ENCODE measurements at regions not wholly inside any gene's neighbourhood (a gene's known extent, or its start where the extent isn't known, plus 50 kb on each side); places are given as distances from the start of the nearest gene placed in this dataset.

DNA sequence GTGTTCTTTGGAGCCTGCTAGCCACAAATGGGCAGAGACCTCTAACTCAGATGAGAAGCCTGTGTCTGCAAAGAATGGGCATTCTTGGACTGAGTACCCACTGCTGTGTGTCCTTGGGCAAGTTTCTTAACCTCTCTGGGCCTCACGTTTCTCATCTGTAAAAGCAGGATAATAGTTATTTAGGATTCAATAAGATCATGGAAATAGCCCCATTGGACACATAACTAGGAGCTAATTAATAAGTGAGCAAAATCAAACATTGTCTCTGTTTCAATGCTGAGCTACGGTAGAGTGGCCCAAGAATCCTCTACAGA is 61.2 kb upstream of the WNT7B start:
- WGBS, 3 donors: 28 to 76% (median 48%) methylated on average over 2 of the region's 2 CpGs
- Histone ChIP-seq H3K9me3 (ENCODE audit: control insufficient read depth in 2 of 2, insufficient read depth in 1 of 2, low read depth in 1 of 2, low read length in 1 of 2) (no peaks in the 10 kb centered on the region), H3K27me3 (ENCODE audit: control insufficient read depth in 3 of 3, insufficient read depth in 3 of 3, low read length in 3 of 3) (peaks cover 0 to 13% (median 0%) of the 10 kb centered on the region in 3 donors), H3K4me3 (ENCODE audit: low read depth in 1 of 3, low read length in 3 of 3) (no peak overlapping the region), H3K4me1 (ENCODE audit: control insufficient read depth in 3 of 3, insufficient read depth in 2 of 3, low read depth in 1 of 3, low read length in 2 of 3) (peaks cover 0 to 14% (median 3%) of the 10 kb centered on the region in 3 donors), H3K27ac (ENCODE audit: low read depth in 1 of 3, low read length in 2 of 3) (no peak overlapping the region), H3K36me3 (ENCODE audit: control insufficient read depth in 3 of 3, insufficient read depth in 2 of 3, low read depth in 1 of 3, low read length in 3 of 3) (no peaks in the 10 kb centered on the region)
- DNase-seq (no peak), FAIRE-seq (no peak)

DNA sequence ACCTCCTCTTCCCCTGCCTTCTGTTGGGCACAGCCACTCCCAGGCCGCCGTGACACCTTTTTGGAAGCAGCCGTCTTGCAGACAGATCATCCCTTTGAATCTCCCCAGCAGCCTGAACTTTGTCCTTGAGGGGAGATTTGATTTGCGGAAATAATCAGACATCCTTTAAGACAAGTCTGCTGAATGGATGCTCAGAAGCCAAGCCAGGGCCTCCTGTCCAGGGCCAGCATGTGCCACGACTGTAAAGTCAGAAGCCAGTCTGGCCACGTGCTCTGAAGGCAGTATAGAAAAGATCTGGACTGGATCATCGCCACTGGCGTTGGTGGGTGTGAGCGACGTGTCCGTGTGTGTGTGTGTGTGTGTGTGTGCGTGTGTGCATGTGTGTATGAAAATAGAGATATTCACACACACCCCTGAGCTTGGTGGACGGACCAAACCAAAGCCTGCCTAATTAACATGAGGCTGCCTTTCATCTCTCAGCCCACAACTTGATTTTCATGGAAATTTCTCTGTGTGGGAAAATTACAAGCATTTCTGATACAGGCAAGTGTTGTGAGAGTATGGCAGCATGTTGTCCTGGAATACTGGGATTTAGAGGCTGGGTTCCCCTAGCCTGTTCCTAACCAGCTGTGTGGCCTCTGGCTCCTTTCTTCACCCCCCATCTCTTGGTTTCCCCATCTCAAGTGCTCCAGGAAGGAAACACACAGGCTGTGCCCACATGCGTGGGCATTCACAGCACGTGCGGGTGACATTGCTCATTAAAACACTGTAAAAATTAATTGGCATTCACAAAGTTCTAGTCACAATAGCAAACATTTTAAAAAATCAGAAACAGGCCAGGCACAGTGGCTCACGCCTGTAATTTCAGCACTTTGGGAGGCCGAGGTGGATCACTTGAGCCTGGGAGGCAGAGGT is 61.8 kb upstream of the WNT7B start:
- no peaks in the 10 kb centered on the region for H3K36me3 ChIP-seq (ENCODE audit: control insufficient read depth in 3 of 3, insufficient read depth in 2 of 3, low read depth in 1 of 3, low read length in 3 of 3)
- DNase-seq (peak in 1 of 2 donors; percentile 30), FAIRE-seq (no peak)
- H3K4me1 ChIP-seq (ENCODE audit: control insufficient read depth in 3 of 3, insufficient read depth in 2 of 3, low read depth in 1 of 3, low read length in 2 of 3): peaks cover 0 to 14% (median 3%) of the 10 kb centered on the region in 3 donors
- WGBS, 3 donors: 47 to 66% (median 61%) methylated on average over 18 of the region's 18 CpGs
- no peaks in the 10 kb centered on the region for H3K9me3 ChIP-seq (ENCODE audit: control insufficient read depth in 2 of 2, insufficient read depth in 1 of 2, low read depth in 1 of 2, low read length in 1 of 2)
- H3K4me3 ChIP-seq (ENCODE audit: low read depth in 1 of 3, low read length in 3 of 3): no peak overlapping the region
- peaks cover 0 to 19% (median 0%) of the 10 kb centered on the region in 3 donors for H3K27me3 ChIP-seq (ENCODE audit: control insufficient read depth in 3 of 3, insufficient read depth in 3 of 3, low read length in 3 of 3)
- H3K27ac ChIP-seq (ENCODE audit: low read depth in 1 of 3, low read length in 2 of 3): peak overlapping the region in 1 of 3 donors; percentile 33

DNA sequence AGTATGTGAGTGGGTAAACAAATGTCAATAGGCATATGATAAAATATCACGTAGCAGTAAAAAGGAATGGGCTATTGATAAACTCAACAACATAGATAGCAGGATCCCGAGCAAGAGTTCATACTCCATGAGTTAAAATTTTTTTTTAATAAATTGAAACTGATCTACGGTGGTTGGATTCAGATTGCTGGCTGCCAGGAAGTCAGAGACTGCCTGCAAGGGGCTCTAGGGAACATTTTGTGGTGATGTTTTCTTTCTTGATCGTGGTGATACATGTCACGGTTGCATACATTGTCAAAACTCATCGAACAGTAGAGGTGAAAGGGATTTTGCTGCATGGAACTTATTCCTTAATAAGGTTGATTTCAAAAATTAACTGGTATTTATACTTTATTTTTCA is 62.6 kb upstream of the WNT7B start:
- peaks cover 0 to 27% (median 0%) of the 10 kb centered on the region in 3 donors for H3K27me3 ChIP-seq (ENCODE audit: control insufficient read depth in 3 of 3, insufficient read depth in 3 of 3, low read length in 3 of 3)
- no peak overlapping the region for H3K27ac ChIP-seq (ENCODE audit: low read depth in 1 of 3, low read length in 2 of 3)
- H3K9me3 ChIP-seq (ENCODE audit: control insufficient read depth in 2 of 2, insufficient read depth in 1 of 2, low read depth in 1 of 2, low read length in 1 of 2): no peaks in the 10 kb centered on the region
- peaks cover 3 to 21% (median 3%) of the 10 kb centered on the region in 3 donors for H3K4me1 ChIP-seq (ENCODE audit: control insufficient read depth in 3 of 3, insufficient read depth in 2 of 3, low read depth in 1 of 3, low read length in 2 of 3)
- no peak overlapping the region for H3K4me3 ChIP-seq (ENCODE audit: low read depth in 1 of 3, low read length in 3 of 3)
- DNase-seq (no peak), FAIRE-seq (no peak)
- H3K36me3 ChIP-seq (ENCODE audit: control insufficient read depth in 3 of 3, insufficient read depth in 2 of 3, low read depth in 1 of 3, low read length in 3 of 3): no peaks in the 10 kb centered on the region
- WGBS, 3 donors: 62 to 65% (median 63%) methylated on average over 6 of the region's 6 CpGs

DNA sequence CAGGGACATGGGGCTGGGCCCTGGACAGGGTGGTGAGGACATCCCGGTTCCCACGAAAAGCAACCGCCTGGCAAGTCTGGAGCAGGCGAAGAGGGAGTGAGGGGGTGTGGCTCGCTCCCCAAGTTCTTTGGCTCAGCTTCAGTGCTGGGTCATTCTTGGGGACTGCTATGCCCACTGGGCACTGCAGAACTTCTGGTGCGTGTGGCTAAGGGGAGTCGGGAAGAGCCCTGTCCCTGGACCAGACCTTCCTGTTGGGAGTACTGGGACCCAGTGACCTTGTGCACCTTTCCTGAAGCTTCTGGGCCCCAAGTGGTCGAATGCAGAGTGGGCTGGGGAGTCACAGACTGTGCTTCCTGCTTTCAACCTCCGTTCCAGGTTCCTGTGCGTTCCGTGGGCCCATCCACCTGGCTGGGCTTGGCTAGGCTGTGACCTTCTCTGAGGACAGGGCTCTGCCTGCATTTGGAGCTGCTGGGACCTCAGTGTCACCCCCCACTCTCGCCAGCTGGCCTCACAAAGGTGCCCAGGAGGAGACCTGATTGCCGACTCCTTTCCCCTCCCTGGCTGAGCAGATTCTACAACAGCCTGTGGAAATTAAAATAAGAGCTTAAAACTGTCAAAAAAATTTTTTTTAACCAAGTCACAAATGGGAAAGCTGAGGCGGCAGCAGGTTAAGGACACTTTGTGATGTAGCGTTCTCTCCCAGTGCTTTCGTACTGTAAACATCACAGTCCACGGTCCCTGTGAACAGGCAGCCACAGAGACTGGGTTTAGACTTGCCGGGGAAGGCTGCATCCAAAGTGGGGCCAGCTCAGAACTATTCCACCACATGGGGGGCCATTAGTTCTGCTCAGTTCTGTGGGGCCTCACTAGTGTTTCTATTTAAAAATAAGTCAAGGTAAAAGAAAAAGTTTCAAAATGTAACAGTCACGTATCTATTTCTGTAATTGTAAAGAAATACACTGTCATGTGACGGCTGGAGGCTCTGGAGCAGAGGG is 63.8 kb upstream of the WNT7B start:
- H3K36me3 ChIP-seq (ENCODE audit: control insufficient read depth in 3 of 3, insufficient read depth in 2 of 3, low read depth in 1 of 3, low read length in 3 of 3): no peaks in the 10 kb centered on the region
- peak overlapping the region in 1 of 3 donors; percentile 70 for H3K27ac ChIP-seq (ENCODE audit: low read depth in 1 of 3, low read length in 2 of 3)
- no peak for FAIRE-seq
- DNase-seq: no peak
- no peak overlapping the region for H3K4me3 ChIP-seq (ENCODE audit: low read depth in 1 of 3, low read length in 3 of 3)
- peaks cover 0 to 36% (median 0%) of the 10 kb centered on the region in 3 donors for H3K27me3 ChIP-seq (ENCODE audit: control insufficient read depth in 3 of 3, insufficient read depth in 3 of 3, low read length in 3 of 3)
- H3K9me3 ChIP-seq (ENCODE audit: control insufficient read depth in 2 of 2, insufficient read depth in 1 of 2, low read depth in 1 of 2, low read length in 1 of 2): no peaks in the 10 kb centered on the region
- 80 to 90% (median 83%) methylated on average over 20 of the region's 20 CpGs for WGBS, 3 donors
- H3K4me1 ChIP-seq (ENCODE audit: control insufficient read depth in 3 of 3, insufficient read depth in 2 of 3, low read depth in 1 of 3, low read length in 2 of 3): peaks cover 3 to 16% (median 3%) of the 10 kb centered on the region in 3 donors

DNA sequence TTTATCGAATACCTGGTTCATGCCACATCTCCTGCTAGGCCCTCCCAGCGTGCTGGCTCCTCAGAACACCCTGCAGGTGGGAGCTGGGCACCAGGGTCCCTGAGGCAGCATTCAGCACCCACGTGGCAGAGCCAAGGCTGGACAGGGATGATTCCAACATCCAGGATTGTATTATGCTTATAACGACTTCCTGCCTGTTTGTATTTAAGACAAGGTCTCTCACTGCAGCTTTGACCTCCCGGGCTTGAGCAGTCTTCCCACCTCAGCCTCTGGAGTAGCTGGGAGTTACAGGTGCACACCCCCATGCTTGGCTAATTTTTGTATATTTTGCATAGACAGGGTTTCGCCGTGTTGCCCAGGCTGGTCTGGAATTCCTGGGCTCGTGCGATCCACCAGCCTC is 64.7 kb upstream of the WNT7B start:
- FAIRE-seq (no peak), DNase-seq (no peak)
- no peaks in the 10 kb centered on the region for H3K36me3 ChIP-seq (ENCODE audit: control insufficient read depth in 3 of 3, insufficient read depth in 2 of 3, low read depth in 1 of 3, low read length in 3 of 3)
- H3K27me3 ChIP-seq (ENCODE audit: control insufficient read depth in 3 of 3, insufficient read depth in 3 of 3, low read length in 3 of 3): peaks cover 0 to 45% (median 0%) of the 10 kb centered on the region in 3 donors
- no peaks in the 10 kb centered on the region for H3K9me3 ChIP-seq (ENCODE audit: control insufficient read depth in 2 of 2, insufficient read depth in 1 of 2, low read depth in 1 of 2, low read length in 1 of 2)
- no peak overlapping the region for H3K4me3 ChIP-seq (ENCODE audit: low read depth in 1 of 3, low read length in 3 of 3)
- WGBS, 3 donors: 79 to 83% (median 83%) methylated on average over 9 of the region's 9 CpGs
- H3K27ac ChIP-seq (ENCODE audit: low read depth in 1 of 3, low read length in 2 of 3): no peak overlapping the region
- peaks cover 3 to 12% (median 3%) of the 10 kb centered on the region in 3 donors for H3K4me1 ChIP-seq (ENCODE audit: control insufficient read depth in 3 of 3, insufficient read depth in 2 of 3, low read depth in 1 of 3, low read length in 2 of 3)

DNA sequence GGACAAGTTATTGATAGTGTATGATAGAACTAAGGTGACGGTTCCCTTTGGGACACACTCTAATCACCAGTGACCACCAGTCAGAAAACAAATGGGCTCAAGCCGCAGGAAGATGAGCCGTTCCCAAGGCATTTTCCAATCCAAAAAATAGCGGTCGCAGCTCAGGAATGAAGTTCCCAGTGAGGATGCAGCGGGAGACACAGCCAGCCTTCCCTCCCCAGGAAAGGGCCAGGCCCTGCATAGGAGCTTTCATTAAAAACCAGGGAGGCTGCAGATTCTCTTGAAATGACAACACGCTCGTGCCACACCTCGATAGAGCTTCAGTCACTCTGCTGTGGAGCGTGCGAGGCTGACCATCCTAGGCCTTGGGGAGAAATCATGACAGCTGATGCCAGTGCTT is 65.8 kb upstream of the WNT7B start:
- H3K9me3 ChIP-seq (ENCODE audit: control insufficient read depth in 2 of 2, insufficient read depth in 1 of 2, low read depth in 1 of 2, low read length in 1 of 2): no peaks in the 10 kb centered on the region
- H3K36me3 ChIP-seq (ENCODE audit: control insufficient read depth in 3 of 3, insufficient read depth in 2 of 3, low read depth in 1 of 3, low read length in 3 of 3): no peaks in the 10 kb centered on the region
- WGBS, 3 donors: 80 to 95% (median 90%) methylated on average over 11 of the region's 11 CpGs
- DNase-seq (no peak), FAIRE-seq (no peak)
- H3K4me1 ChIP-seq (ENCODE audit: control insufficient read depth in 3 of 3, insufficient read depth in 2 of 3, low read depth in 1 of 3, low read length in 2 of 3): peaks cover 0 to 7% (median 3%) of the 10 kb centered on the region in 3 donors
- no peak overlapping the region for H3K4me3 ChIP-seq (ENCODE audit: low read depth in 1 of 3, low read length in 3 of 3)
- H3K27ac ChIP-seq (ENCODE audit: low read depth in 1 of 3, low read length in 2 of 3): peak overlapping the region in 1 of 3 donors; percentile 75
- peaks cover 0 to 53% (median 0%) of the 10 kb centered on the region in 3 donors for H3K27me3 ChIP-seq (ENCODE audit: control insufficient read depth in 3 of 3, insufficient read depth in 3 of 3, low read length in 3 of 3)

DNA sequence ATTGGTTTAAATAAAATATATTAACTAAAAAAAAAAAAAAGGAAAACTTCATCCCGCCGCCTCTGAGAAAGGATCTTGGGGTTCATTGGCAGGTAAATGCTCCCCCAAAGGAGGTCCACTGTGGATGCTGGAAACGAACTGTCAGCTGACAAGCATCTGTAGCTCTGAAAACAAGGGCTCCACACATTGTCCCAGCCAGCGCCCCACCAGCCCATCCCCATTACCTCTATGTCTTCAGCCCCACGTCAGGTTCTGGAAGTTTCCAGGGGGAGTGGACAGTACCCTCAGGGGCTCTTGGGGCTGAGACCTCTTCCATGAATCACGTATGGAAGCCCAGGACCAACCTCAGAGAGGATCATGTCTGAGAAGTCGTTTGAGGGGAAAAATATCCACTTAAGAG is 66.4 kb upstream of the WNT7B start:
- Histone ChIP-seq H3K4me1 (ENCODE audit: control insufficient read depth in 3 of 3, insufficient read depth in 2 of 3, low read depth in 1 of 3, low read length in 2 of 3) (peaks cover 0 to 7% (median 3%) of the 10 kb centered on the region in 3 donors), H3K9me3 (ENCODE audit: control insufficient read depth in 2 of 2, insufficient read depth in 1 of 2, low read depth in 1 of 2, low read length in 1 of 2) (no peaks in the 10 kb centered on the region), H3K27ac (ENCODE audit: low read depth in 1 of 3, low read length in 2 of 3) (peak overlapping the region in 2 of 3 donors; percentile 61 to 95), H3K4me3 (ENCODE audit: low read depth in 1 of 3, low read length in 3 of 3) (no peak overlapping the region), H3K36me3 (ENCODE audit: control insufficient read depth in 3 of 3, insufficient read depth in 2 of 3, low read depth in 1 of 3, low read length in 3 of 3) (no peaks in the 10 kb centered on the region), H3K27me3 (ENCODE audit: control insufficient read depth in 3 of 3, insufficient read depth in 3 of 3, low read length in 3 of 3) (peaks cover 0 to 56% (median 0%) of the 10 kb centered on the region in 3 donors)
- FAIRE-seq (no peak), DNase-seq (no peak)
- 67 to 72% (median 71%) methylated on average over 7 of the region's 7 CpGs for WGBS, 3 donors
